ENCODE measurements at regions not wholly inside any gene's neighbourhood (a gene's known extent, or its start where the extent isn't known, plus 50 kb on each side); places are given as distances from the start of the nearest gene placed in this dataset.

- H4K20me1 ChIP-seq (ENCODE audit: insufficient read depth, low read length) = no peaks in the 10 kb centered on the region
Observed at GRCh38 chr5:58255970-58256369, 203.9 kb downstream of the PLK2 start.

GRCh38 chr5:58255386-58255785 lies 204.5 kb downstream of the PLK2 start:
- Histone ChIP-seq H3K27me3 (ENCODE audit: insufficient read depth, low read length) (no peaks in the 10 kb centered on the region), H3K9ac (ENCODE audit: low read length) (no peak overlapping the region), H3K9me2 (ENCODE audit: low read depth, low read length) (no peaks in the 10 kb centered on the region), H3K4me2 (ENCODE audit: low read length) (no peak overlapping the region), H2AFZ (ENCODE audit: low read length) (no peak overlapping the region), H3F3A (ENCODE audit: insufficient read depth, low read length) (no peaks in the 10 kb centered on the region), H3K4me3 (ENCODE audit: low read depth, low read length, poor library complexity, severe bottlenecking) (no peak overlapping the region), H3K36me3 (ENCODE audit: insufficient read depth, low read length) (no peaks in the 10 kb centered on the region), H3K4me1 (ENCODE audit: insufficient read depth, low read length, severe bottlenecking) (no peaks in the 10 kb centered on the region), H4K20me1 (ENCODE audit: insufficient read depth, low read length) (no peaks in the 10 kb centered on the region), H3K9me3 (ENCODE audit: low read length) (no peaks in the 10 kb centered on the region), H3K27ac (ENCODE audit: low read depth, low read length, poor library complexity, severe bottlenecking) (no peak overlapping the region), H3K79me2 (ENCODE audit: insufficient read depth, low read length) (no peaks in the 10 kb centered on the region)
- TF ChIP-seq CTCF (IDR thresholded peaks at IDR 0.05; ENCODE audit: low read length) = no peak

More at GRCh38 chr5:58255970-58256369, 203.9 kb downstream of the PLK2 start:
- Histone ChIP-seq H3K36me3 (ENCODE audit: insufficient read depth, low read length) (no peaks in the 10 kb centered on the region), H3K79me2 (ENCODE audit: insufficient read depth, low read length) (no peaks in the 10 kb centered on the region), H3K9me3 (ENCODE audit: low read length) (no peaks in the 10 kb centered on the region), H3K4me3 (ENCODE audit: low read depth, low read length, poor library complexity, severe bottlenecking) (no peak overlapping the region), H3K9ac (ENCODE audit: low read length) (no peak overlapping the region), H3F3A (ENCODE audit: insufficient read depth, low read length) (no peaks in the 10 kb centered on the region), H3K4me1 (ENCODE audit: insufficient read depth, low read length, severe bottlenecking) (no peaks in the 10 kb centered on the region), H3K9me2 (ENCODE audit: low read depth, low read length) (no peaks in the 10 kb centered on the region), H3K27me3 (ENCODE audit: insufficient read depth, low read length) (no peaks in the 10 kb centered on the region), H2AFZ (ENCODE audit: low read length) (no peak overlapping the region), H3K27ac (ENCODE audit: low read depth, low read length, poor library complexity, severe bottlenecking) (no peak overlapping the region), H3K4me2 (ENCODE audit: low read length) (no peak overlapping the region)
- TF ChIP-seq EZH2 (IDR thresholded peaks at IDR 0.05; ENCODE audit: borderline replicate concordance, low read length) (no peak), CTCF (IDR thresholded peaks at IDR 0.05; ENCODE audit: low read length) (no peak)

DNA sequence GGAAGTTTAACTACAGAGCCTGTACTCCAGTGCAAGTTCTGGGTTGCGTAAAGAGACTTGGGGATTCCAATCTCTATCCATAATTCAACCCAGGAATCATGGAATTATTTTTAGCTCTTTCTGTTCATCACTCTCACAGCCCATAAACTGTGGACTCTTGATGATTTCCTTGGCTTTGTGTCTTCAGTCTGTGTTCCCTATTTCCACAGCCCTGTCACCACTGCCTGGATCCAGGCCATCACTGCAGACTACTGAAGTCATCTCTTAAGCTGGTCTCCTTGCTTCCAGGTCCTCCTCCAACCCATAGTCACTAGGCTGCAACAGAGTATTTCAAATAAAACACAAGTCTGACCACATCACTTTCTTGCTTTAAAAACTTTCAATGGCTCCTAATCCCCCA lies 211.7 kb downstream of the PLK2 start:
- Histone ChIP-seq H3K27me3 (ENCODE audit: insufficient read depth, low read length) (no peaks in the 10 kb centered on the region), H3K4me2 (ENCODE audit: low read length) (no peak overlapping the region), H3K36me3 (ENCODE audit: insufficient read depth, low read length) (no peaks in the 10 kb centered on the region), H3K9me2 (ENCODE audit: low read depth, low read length) (no peaks in the 10 kb centered on the region), H4K20me1 (ENCODE audit: insufficient read depth, low read length) (no peaks in the 10 kb centered on the region), H3K9ac (ENCODE audit: low read length) (no peak overlapping the region), H2AFZ (ENCODE audit: low read length) (no peak overlapping the region), H3K79me2 (ENCODE audit: insufficient read depth, low read length) (no peaks in the 10 kb centered on the region), H3F3A (ENCODE audit: insufficient read depth, low read length) (no peaks in the 10 kb centered on the region), H3K27ac (ENCODE audit: low read depth, low read length, poor library complexity, severe bottlenecking) (no peak overlapping the region), H3K4me1 (ENCODE audit: insufficient read depth, low read length, severe bottlenecking) (no peaks in the 10 kb centered on the region), H3K9me3 (ENCODE audit: low read length) (no peaks in the 10 kb centered on the region), H3K4me3 (ENCODE audit: low read depth, low read length, poor library complexity, severe bottlenecking) (no peak overlapping the region)
- TF ChIP-seq EZH2 (IDR thresholded peaks at IDR 0.05; ENCODE audit: borderline replicate concordance, low read length) = no peak
- TF ChIP-seq CTCF (IDR thresholded peaks at IDR 0.05; ENCODE audit: low read length) = no peak
